T-helper 22 cell (primary cell): ENCODE measurements at regions not wholly inside any gene's neighbourhood (a gene's known extent, or its start where the extent isn't known, plus 50 kb on each side); places are given as distances from the start of the nearest gene placed in this dataset.
"Not testable (repeated sequence)": the region's sequence is repeated elsewhere in the genome, so short reads cannot be mapped to it uniquely, and the experiment has no call there.

ENCODE experiments used
- DNase-seq: peaks from one replicate; pipeline ENCODE4 v3.0.0-alpha.2; 2020; ENCODE audit warnings: low read depth

- DNase-seq = no peak
Observed at GRCh38 chr10:6726924-6727323, 146.8 kb upstream of the PRKCQ start.

- DNase-seq = no peak
Observed at GRCh38 chr10:6722616-6723004, 142.5 kb upstream of the PRKCQ start.

GRCh38 chr10:6721964-6722615 lies 142.0 kb upstream of the PRKCQ start:
- DNase-seq = no peak

GRCh38 chr10:6721480-6721879 lies 141.4 kb upstream of the PRKCQ start:
- DNase-seq = no peak

GRCh38 chr10:6719561-6719960 lies 139.5 kb upstream of the PRKCQ start:
- DNase-seq = no peak

- no peak for DNase-seq
Observed at GRCh38 chr10:6718550-6718949, 138.5 kb upstream of the PRKCQ start.

GRCh38 chr10:6716516-6716915 lies 136.4 kb upstream of the PRKCQ start:
- DNase-seq = no peak

GRCh38 chr10:6713716-6714115 lies 133.6 kb upstream of the PRKCQ start:
- DNase-seq = no peak

- DNase-seq = no peak
Observed at GRCh38 chr10:6713120-6713519, 133.0 kb upstream of the PRKCQ start.

- DNase-seq = no peak
Observed at GRCh38 chr10:6711881-6712280, 131.8 kb upstream of the PRKCQ start.

GRCh38 chr10:6711408-6711841 lies 131.3 kb upstream of the PRKCQ start:
- no peak for DNase-seq

GRCh38 chr10:6707352-6707751 lies 127.3 kb upstream of the PRKCQ start:
- no peak for DNase-seq

- no peak for DNase-seq
Observed at GRCh38 chr10:6706725-6707124, 126.6 kb upstream of the PRKCQ start.

GRCh38 chr10:6704896-6705295 lies 124.8 kb upstream of the PRKCQ start:
- DNase-seq = no peak

GRCh38 chr10:6702833-6703232 lies 122.8 kb upstream of the PRKCQ start:
- DNase-seq = not testable (repeated sequence)

GRCh38 chr10:6702030-6702429 lies 122.0 kb upstream of the PRKCQ start:
- no peak for DNase-seq

- no peak for DNase-seq
Observed at GRCh38 chr10:6701289-6701688, 121.2 kb upstream of the PRKCQ start.

GRCh38 chr10:6700066-6700465 lies 120.0 kb upstream of the PRKCQ start:
- DNase-seq = no peak

GRCh38 chr10:6699336-6699735 lies 119.3 kb upstream of the PRKCQ start:
- DNase-seq = no peak

GRCh38 chr10:6695519-6695918 lies 115.4 kb upstream of the PRKCQ start:
- no peak for DNase-seq

- no peak for DNase-seq
Observed at GRCh38 chr10:6694447-6695140, 114.5 kb upstream of the PRKCQ start.

GRCh38 chr10:6692856-6693255 lies 112.8 kb upstream of the PRKCQ start:
- no peak for DNase-seq

- DNase-seq = no peak
Observed at GRCh38 chr10:6692103-6692502, 112.0 kb upstream of the PRKCQ start.

GRCh38 chr10:6689036-6689435 lies 109.0 kb upstream of the PRKCQ start:
- DNase-seq = no peak
